GM21576 (cell line): ENCODE measurements at regions not wholly inside any gene's neighbourhood (a gene's known extent, or its start where the extent isn't known, plus 50 kb on each side); places are given as distances from the start of the nearest gene placed in this dataset.

Experiments
- ATAC-seq: cut with Tn5 transposase; IDR thresholded peaks from one replicate; pipeline ENCODE4 v1.9.1; 2021; ENCODE audit warnings: mild to moderate bottlenecking, moderate library complexity; ENCODE audit not compliant: unreplicated experiment

- peak; percentile 78 for ATAC-seq
These were observed 64.2 kb downstream of the LLPH start for GRCh38 chr12:66066137-66066928.

GRCh38 chr12:66065641-66066136 is 64.9 kb downstream of the LLPH start:
- no peak for ATAC-seq

GRCh38 chr12:66065150-66065549 is 65.4 kb downstream of the LLPH start:
- no peak for ATAC-seq

GRCh38 chr12:66063916-66064315 is 66.6 kb downstream of the LLPH start:
- no peak for ATAC-seq

- ATAC-seq = no peak
These were observed 68.3 kb downstream of the LLPH start for GRCh38 chr12:66062290-66062625.

- no peak for ATAC-seq
These were observed 68.8 kb downstream of the LLPH start for GRCh38 chr12:66061557-66062289.

GRCh38 chr12:66061076-66061475 is 69.5 kb downstream of the LLPH start:
- no peak for ATAC-seq

GRCh38 chr12:66060163-66060907 is 70.2 kb downstream of the LLPH start:
- ATAC-seq = no peak

GRCh38 chr12:66059666-66060065 is 70.9 kb downstream of the LLPH start:
- no peak for ATAC-seq

- no peak for ATAC-seq
These were observed 72.0 kb downstream of the LLPH start for GRCh38 chr12:66058554-66058953.

- peak; percentile 96 for ATAC-seq
These were observed 74.7 kb downstream of the LLPH start for GRCh38 chr12:66055837-66056319.

GRCh38 chr12:66052988-66053615 is 77.4 kb downstream of the LLPH start:
- no peak for ATAC-seq

GRCh38 chr12:66051361-66051760 is 79.2 kb downstream of the LLPH start:
- ATAC-seq = no peak

- no peak for ATAC-seq
These were observed 79.9 kb downstream of the LLPH start for GRCh38 chr12:66050610-66051009.

- ATAC-seq = no peak
These were observed 80.3 kb downstream of the LLPH start for GRCh38 chr12:66050283-66050576.

- no peak for ATAC-seq
These were observed 80.8 kb downstream of the LLPH start for GRCh38 chr12:66049538-66050282.

GRCh38 chr12:66048835-66049537 is 81.6 kb downstream of the LLPH start:
- no peak for ATAC-seq

GRCh38 chr12:66048218-66048834 is 82.2 kb downstream of the LLPH start:
- ATAC-seq = no peak

GRCh38 chr12:66047411-66048021 is 83.0 kb downstream of the LLPH start:
- ATAC-seq = peak; percentile 95
